A673 (cell line): ENCODE measurements at regions not wholly inside any gene's neighbourhood (a gene's known extent, or its start where the extent isn't known, plus 50 kb on each side); places are given as distances from the start of the nearest gene placed in this dataset.

Source experiments
- BruUV-seq: library from RNA; stranded (reverse); fragments of 400-500 nt; replicated peaks from 2 replicates; lab custom pipeline; 2021; lab: Mats Ljungman, UMichigan
- CTCF ChIA-PET: fragments of 300-600 bp; sonication (Branson Sonifier 250); formaldehyde crosslinking; loops from one replicate; lab custom pipeline; 2022; ENCODE audit warnings: antibody characterized with exemption; lab: Charles Lee
- POLR2A ChIA-PET: fragments of 300-600 bp; sonication (Branson Sonifier 250); formaldehyde crosslinking; loops from one replicate; lab custom pipeline; 2022; ENCODE audit warnings: antibody characterized with exemption; ENCODE audit not compliant: low non-redundant PET; lab: Charles Lee
- DNase-seq: peaks from one replicate; pipeline ENCODE4 v3.0.0-alpha.2; 2015; ENCODE audit warnings: low spot score
- H3K27ac ChIP-seq: fragments of 200-600 bp; sonication (generic); 2 replicates; pipeline ENCODE4 v1.5.1; 2016; ENCODE audit warnings: mixed run types, low read depth, mild to moderate bottlenecking, mixed read lengths, antibody characterized with exemption, low read length; ENCODE audit not compliant: poor library complexity, severe bottlenecking
- H3K27me3 ChIP-seq: fragments of 200-600 bp; sonication (generic); replicated peaks from 2 replicates; pipeline ENCODE4 v1.6.1; 2017; ENCODE audit warnings: mixed run types, low read depth, mild to moderate bottlenecking, mixed read lengths, antibody characterized with exemption, low read length; ENCODE audit not compliant: insufficient read depth, poor library complexity
- H3K36me3 ChIP-seq: fragments of 200-600 bp; sonication (generic); 2 replicates; pipeline ENCODE4 v1.6.1; 2016; ENCODE audit warnings: mixed run types, mild to moderate bottlenecking, mixed read lengths, antibody characterized with exemption, low read length; ENCODE audit not compliant: insufficient read depth, poor library complexity, severe bottlenecking
- H3K4me1 ChIP-seq: fragments of 200-600 bp; sonication (generic); 2 replicates; pipeline ENCODE4 v1.6.1; 2017; ENCODE audit warnings: mixed run types, mild to moderate bottlenecking, mixed read lengths, antibody characterized with exemption, low read length; ENCODE audit not compliant: insufficient read depth, poor library complexity, severe bottlenecking
- H3K4me3 ChIP-seq: fragments of 200-600 bp; sonication (generic); 2 replicates; pipeline ENCODE4 v1.5.1; 2016; ENCODE audit warnings: low read depth, mixed run types, mild to moderate bottlenecking, mixed read lengths, low read length; ENCODE audit not compliant: poor library complexity, severe bottlenecking
- H3K9me3 ChIP-seq: fragments of 200-600 bp; sonication (generic); 2 replicates; pipeline ENCODE4 v1.6.1; 2016; ENCODE audit warnings: mixed run types, low read depth, mild to moderate bottlenecking, mixed read lengths, antibody characterized with exemption, low read length; ENCODE audit not compliant: poor library complexity, severe bottlenecking
- EZH2 ChIP-seq: fragments of 200-600 bp; sonication (generic); IDR thresholded peaks from 2 replicates; pipeline ENCODE4 v1.6.1; 2017; ENCODE audit warnings: borderline replicate concordance, low read depth, mild to moderate bottlenecking, mixed read lengths, antibody characterized with exemption, low read length; ENCODE audit not compliant: poor library complexity, severe bottlenecking
- intact Hi-C: fragments of 100-400 bp; cut with micrococcal nuclease; formaldehyde crosslinking; loops from one replicate; pipeline ENCODE4 v1.10.0; 2022; ENCODE audit not compliant: unreplicated experiment
- TF ChIP-seq, protein P1 (sequence below): fragments of 300-800, 200-600 bp; sonication (generic); conservative IDR thresholded peaks from 2 replicates; pipeline ENCODE4 v1.5.1; 2017; ENCODE audit warnings: low read depth, mild to moderate bottlenecking, antibody characterized with exemption, low read length, moderate library complexity, mixed read lengths

DNA sequence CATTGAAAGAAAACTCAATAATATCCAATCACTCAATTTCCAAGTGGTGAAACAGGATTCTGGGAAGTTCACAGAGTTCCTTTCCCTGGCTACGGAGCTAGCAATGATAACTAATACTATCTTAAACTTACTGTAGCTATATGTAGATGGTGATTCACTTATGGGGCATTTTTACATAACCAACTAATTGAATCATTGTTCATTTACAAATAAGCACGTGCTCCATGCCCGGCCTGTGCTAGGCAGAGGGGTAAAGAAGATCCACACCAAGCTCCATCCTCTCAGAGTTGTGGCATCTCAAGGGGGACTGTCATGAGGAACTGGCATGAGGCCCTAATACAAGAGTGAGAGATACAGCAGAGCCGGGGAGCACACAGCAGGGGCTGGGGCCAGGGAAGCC, 176.3 kb downstream of the ANKRD30B start:
- ChIA-PET POLR2A (no interaction called here), CTCF (no interaction called here)
- DNase-seq: no peak
- TF ChIP-seq, protein P1, sequence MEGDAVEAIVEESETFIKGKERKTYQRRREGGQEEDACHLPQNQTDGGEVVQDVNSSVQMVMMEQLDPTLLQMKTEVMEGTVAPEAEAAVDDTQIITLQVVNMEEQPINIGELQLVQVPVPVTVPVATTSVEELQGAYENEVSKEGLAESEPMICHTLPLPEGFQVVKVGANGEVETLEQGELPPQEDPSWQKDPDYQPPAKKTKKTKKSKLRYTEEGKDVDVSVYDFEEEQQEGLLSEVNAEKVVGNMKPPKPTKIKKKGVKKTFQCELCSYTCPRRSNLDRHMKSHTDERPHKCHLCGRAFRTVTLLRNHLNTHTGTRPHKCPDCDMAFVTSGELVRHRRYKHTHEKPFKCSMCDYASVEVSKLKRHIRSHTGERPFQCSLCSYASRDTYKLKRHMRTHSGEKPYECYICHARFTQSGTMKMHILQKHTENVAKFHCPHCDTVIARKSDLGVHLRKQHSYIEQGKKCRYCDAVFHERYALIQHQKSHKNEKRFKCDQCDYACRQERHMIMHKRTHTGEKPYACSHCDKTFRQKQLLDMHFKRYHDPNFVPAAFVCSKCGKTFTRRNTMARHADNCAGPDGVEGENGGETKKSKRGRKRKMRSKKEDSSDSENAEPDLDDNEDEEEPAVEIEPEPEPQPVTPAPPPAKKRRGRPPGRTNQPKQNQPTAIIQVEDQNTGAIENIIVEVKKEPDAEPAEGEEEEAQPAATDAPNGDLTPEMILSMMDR: no peak
- no peak for TF ChIP-seq EZH2
- BruUV-seq: no TSS peak
- intact Hi-C loops: no loop called here
- Histone ChIP-seq H3K27me3 (no peaks in the 10 kb centered on the region), H3K36me3 (no peaks in the 10 kb centered on the region), H3K27ac (no peak overlapping the region), H3K9me3 (peaks cover 11% of the 10 kb centered on the region), H3K4me1 (no peaks in the 10 kb centered on the region), H3K4me3 (no peak overlapping the region)

GRCh38 chr18:14925281-14925709, 177.3 kb downstream of the ANKRD30B start:
- DNase-seq: no peak
- Histone ChIP-seq H3K4me1 (no peaks in the 10 kb centered on the region), H3K36me3 (no peaks in the 10 kb centered on the region), H3K9me3 (peaks cover 8% of the 10 kb centered on the region), H3K27ac (no peak overlapping the region), H3K27me3 (no peaks in the 10 kb centered on the region), H3K4me3 (no peak overlapping the region)
- no TSS peak for BruUV-seq
- POLR2A ChIA-PET: no interaction called here
- CTCF ChIA-PET: no interaction called here
- TF ChIP-seq EZH2: no peak
- TF ChIP-seq, protein P1: no peak
- intact Hi-C loops: no loop called here

DNA sequence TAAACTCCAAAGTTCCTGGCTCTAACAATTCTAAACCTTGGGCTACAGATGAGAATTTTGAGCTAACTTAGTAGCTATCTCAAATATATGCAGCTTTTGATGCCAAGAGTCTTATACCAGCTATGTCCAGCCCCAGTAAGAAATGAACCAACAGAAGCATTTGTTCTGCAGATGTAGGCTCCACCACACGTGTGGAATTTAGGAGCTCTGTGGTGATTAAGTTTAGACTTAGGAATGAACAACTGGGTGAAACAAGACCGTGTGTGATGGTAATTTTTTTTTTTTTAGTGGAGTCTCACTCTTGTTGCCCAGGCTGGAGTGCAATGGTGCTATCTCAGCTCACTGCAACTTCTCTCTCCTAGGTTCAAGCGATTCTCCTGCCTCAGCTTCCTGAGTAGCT, 179.7 kb downstream of the ANKRD30B start:
- Histone ChIP-seq H3K36me3 (no peaks in the 10 kb centered on the region), H3K4me1 (no peaks in the 10 kb centered on the region), H3K4me3 (no peak overlapping the region), H3K27me3 (no peaks in the 10 kb centered on the region), H3K9me3 (peaks cover 3% of the 10 kb centered on the region), H3K27ac (no peak overlapping the region)
- intact Hi-C loops: no loop called here
- TF ChIP-seq, protein P1: no peak
- no peak for TF ChIP-seq EZH2
- ChIA-PET CTCF (no interaction called here), POLR2A (no interaction called here)
- no peak for DNase-seq
- no TSS peak for BruUV-seq
